ENCODE measurements at regions not wholly inside any gene's neighbourhood (a gene's known extent, or its start where the extent isn't known, plus 50 kb on each side); places are given as distances from the start of the nearest gene placed in this dataset.

GRCh38 chr9:32723789-32724325, 59.5 kb upstream of the TMEM215 start:
- H3K4ac ChIP-seq (ENCODE audit: low read depth, low read length), result no peak overlapping the region
- H3K79me1 ChIP-seq (ENCODE audit: low read depth in 1 of 2, low read length in 2 of 2), result no peaks in the 10 kb centered on the region
- H2BK15ac ChIP-seq (ENCODE audit: low read depth, low read length), result no peak overlapping the region
- no peak for DNase-seq
- H3K27me3 ChIP-seq (ENCODE audit: control insufficient read depth, insufficient read depth, low read length), result no peaks in the 10 kb centered on the region; the same call in 1 of the 2 replicates
- ChIA-PET POLR2A (ENCODE audit: unreplicated experiment) (no interaction called here), CTCF (no interaction called here)
- H2AK5ac ChIP-seq (ENCODE audit: low read depth, low read length), result no peak overlapping the region
- H3K9ac ChIP-seq (ENCODE audit: low read depth, low read length), result no peak overlapping the region
- H2BK20ac ChIP-seq (ENCODE audit: low read depth, low read length), result no peak overlapping the region
- H3K4me1 ChIP-seq (ENCODE audit: control insufficient read depth, insufficient read depth, low read length), result no peaks in the 10 kb centered on the region
- no peak overlapping the region for H2BK120ac ChIP-seq (ENCODE audit: low read depth, low read length)
- BruUV-seq (replicated peaks), result no TSS peak
- no peak overlapping the region for H2BK5ac ChIP-seq (ENCODE audit: low read depth, low read length, poor library complexity, severe bottlenecking)
- no peak overlapping the region for H2AFZ ChIP-seq (replicated peaks; ENCODE audit: low read length, poor library complexity)
- in situ Hi-C loops (cut with MboI; ENCODE audit: low sequenced_read_pairs), result no loop called here
- H2AK9ac ChIP-seq (replicated peaks; ENCODE audit: low read depth, low read length, poor library complexity), result no peak overlapping the region
- H3K4me3 ChIP-seq (ENCODE audit: insufficient read depth, low read depth, low read length), result no peak overlapping the region
- H4K20me1 ChIP-seq (ENCODE audit: insufficient read depth, low read length), result no peaks in the 10 kb centered on the region
- H3K9me1 ChIP-seq (ENCODE audit: insufficient read depth, low read length), result no peaks in the 10 kb centered on the region
- no peaks in the 10 kb centered on the region for H3K9me3 ChIP-seq (ENCODE audit: control insufficient read depth, insufficient read depth, low read length)
- WGBS, 2 experiments (ENCODE audit: extremely low coverage in 2 of 2, insufficient read length in 1 of 2), result no CpG with 5 or more reads among the region's 5 CpGs
- H4K5ac ChIP-seq (ENCODE audit: low read depth, low read length), result no peak overlapping the region
- no peak overlapping the region for H3K4me2 ChIP-seq (ENCODE audit: low read depth, low read length)
- ATAC-seq (ENCODE audit: low read depth), result no peak
- no peak for TF ChIP-seq MAFK (IDR thresholded peaks at IDR 0.05; ENCODE audit: low read depth, low read length)
- TF ChIP-seq MXI1 (IDR thresholded peaks at IDR 0.05; ENCODE audit: borderline replicate concordance, low read depth, low read length), result no peak
- no peak for TF ChIP-seq RFX5 (IDR thresholded peaks at IDR 0.05; ENCODE audit: low read depth, low read length)
- TF ChIP-seq, protein P1, sequence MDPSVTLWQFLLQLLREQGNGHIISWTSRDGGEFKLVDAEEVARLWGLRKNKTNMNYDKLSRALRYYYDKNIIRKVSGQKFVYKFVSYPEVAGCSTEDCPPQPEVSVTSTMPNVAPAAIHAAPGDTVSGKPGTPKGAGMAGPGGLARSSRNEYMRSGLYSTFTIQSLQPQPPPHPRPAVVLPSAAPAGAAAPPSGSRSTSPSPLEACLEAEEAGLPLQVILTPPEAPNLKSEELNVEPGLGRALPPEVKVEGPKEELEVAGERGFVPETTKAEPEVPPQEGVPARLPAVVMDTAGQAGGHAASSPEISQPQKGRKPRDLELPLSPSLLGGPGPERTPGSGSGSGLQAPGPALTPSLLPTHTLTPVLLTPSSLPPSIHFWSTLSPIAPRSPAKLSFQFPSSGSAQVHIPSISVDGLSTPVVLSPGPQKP (IDR thresholded peaks at IDR 0.05; ENCODE audit: borderline replicate concordance, low read depth, low read length), result no peak
- TF ChIP-seq, protein P2, sequence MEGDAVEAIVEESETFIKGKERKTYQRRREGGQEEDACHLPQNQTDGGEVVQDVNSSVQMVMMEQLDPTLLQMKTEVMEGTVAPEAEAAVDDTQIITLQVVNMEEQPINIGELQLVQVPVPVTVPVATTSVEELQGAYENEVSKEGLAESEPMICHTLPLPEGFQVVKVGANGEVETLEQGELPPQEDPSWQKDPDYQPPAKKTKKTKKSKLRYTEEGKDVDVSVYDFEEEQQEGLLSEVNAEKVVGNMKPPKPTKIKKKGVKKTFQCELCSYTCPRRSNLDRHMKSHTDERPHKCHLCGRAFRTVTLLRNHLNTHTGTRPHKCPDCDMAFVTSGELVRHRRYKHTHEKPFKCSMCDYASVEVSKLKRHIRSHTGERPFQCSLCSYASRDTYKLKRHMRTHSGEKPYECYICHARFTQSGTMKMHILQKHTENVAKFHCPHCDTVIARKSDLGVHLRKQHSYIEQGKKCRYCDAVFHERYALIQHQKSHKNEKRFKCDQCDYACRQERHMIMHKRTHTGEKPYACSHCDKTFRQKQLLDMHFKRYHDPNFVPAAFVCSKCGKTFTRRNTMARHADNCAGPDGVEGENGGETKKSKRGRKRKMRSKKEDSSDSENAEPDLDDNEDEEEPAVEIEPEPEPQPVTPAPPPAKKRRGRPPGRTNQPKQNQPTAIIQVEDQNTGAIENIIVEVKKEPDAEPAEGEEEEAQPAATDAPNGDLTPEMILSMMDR (conservative IDR thresholded peaks at IDR 0.05; ENCODE audit: low read depth, low read length), result no peak
- no peak for TF ChIP-seq CHD1 (IDR thresholded peaks at IDR 0.05; ENCODE audit: low read depth, low read length)
- TF ChIP-seq NFE2L2 (IDR thresholded peaks at IDR 0.05; ENCODE audit: low read depth, low read length), result no peak
- no peak for TF ChIP-seq FOS (IDR thresholded peaks at IDR 0.05; ENCODE audit: low read depth, low read length)
- H3K56ac ChIP-seq (ENCODE audit: extremely low read depth, insufficient read depth, low read length), result no peak overlapping the region
- no peak overlapping the region for H3K18ac ChIP-seq (ENCODE audit: low read depth, low read length)
- no peak overlapping the region for H4K91ac ChIP-seq (ENCODE audit: insufficient read depth, low read depth, low read length)
- no peaks in the 10 kb centered on the region for H3K36me3 ChIP-seq (ENCODE audit: control insufficient read depth, insufficient read depth, low read length)
- H4K8ac ChIP-seq (ENCODE audit: low read depth in 2 of 2, low read length in 2 of 2), result no peak overlapping the region
- no peak overlapping the region for H3K27ac ChIP-seq (ENCODE audit: insufficient read depth, low read length)
- intact Hi-C loops (cut with micrococcal nuclease), result no loop called here
- H3K23ac ChIP-seq (ENCODE audit: low read depth, low read length), result no peak overlapping the region
- dilution Hi-C loops (cut with HindIII; ENCODE audit: low sequenced_read_pairs, unreplicated experiment), result no loop called here
- no peak overlapping the region for H3K14ac ChIP-seq (replicated peaks; ENCODE audit: low read depth, low read length)

All from IMR-90 (cell line).